ENCODE measurements at regions not wholly inside any gene's neighbourhood (a gene's known extent, or its start where the extent isn't known, plus 50 kb on each side); places are given as distances from the start of the nearest gene placed in this dataset.
"Not testable (repeated sequence)": the region's sequence is repeated elsewhere in the genome, so short reads cannot be mapped to it uniquely, and the experiment has no call there.

DNA sequence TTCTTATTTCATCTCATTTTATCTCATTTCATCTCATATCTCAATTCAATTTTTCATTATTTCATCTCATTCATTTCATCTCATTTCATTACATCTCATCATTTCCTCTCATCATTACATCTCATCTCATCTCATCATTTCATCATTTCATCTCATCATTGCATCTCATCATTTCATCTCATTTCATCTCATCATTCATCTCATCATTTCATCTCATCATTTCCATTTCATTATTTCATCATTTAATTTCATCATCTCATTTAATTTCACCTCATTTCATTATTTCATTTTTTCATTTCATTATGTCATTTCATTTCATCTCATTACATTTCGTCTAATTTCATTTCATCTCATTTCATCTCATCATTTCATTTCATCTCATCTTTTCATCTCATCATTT is 2867.8 kb downstream of the RPIA start:
- H3K36me3 ChIP-seq (ENCODE audit: control insufficient read depth, insufficient read depth, low read length); H3K4me1 Mint-ChIP-seq (ENCODE audit: low read depth, unreplicated experiment); H3K9me3 ChIP-seq; POLR2A ChIA-PET; CTCF ChIA-PET; BruUV-seq (replicated peaks); H3K4me1 ChIP-seq; intact Hi-C loops (cut with micrococcal nuclease; ENCODE audit: unreplicated experiment); H3K4me3 ChIP-seq (ENCODE audit: low read depth, low read length); H3K27me3 ChIP-seq (replicated peaks; ENCODE audit: control insufficient read depth, insufficient read depth, low read length); H3K4me3 Mint-ChIP-seq (ENCODE audit: unreplicated experiment); H3K36me3 Mint-ChIP-seq (ENCODE audit: insufficient read depth, unreplicated experiment); H3K27ac Mint-ChIP-seq (ENCODE audit: unreplicated experiment); DNase-seq: not testable (repeated sequence)
- H3K27me3 Mint-ChIP-seq (ENCODE audit: insufficient read depth, unreplicated experiment), result peaks cover 24% of the 10 kb centered on the region
- peaks cover 26% of the 10 kb centered on the region for H3K9me3 Mint-ChIP-seq (ENCODE audit: unreplicated experiment)

GRCh38 chr2:91559886-91560614 is 2868.6 kb downstream of the RPIA start:
- POLR2A ChIA-PET; H3K36me3 Mint-ChIP-seq (ENCODE audit: insufficient read depth, unreplicated experiment); CTCF ChIA-PET; H3K4me1 Mint-ChIP-seq (ENCODE audit: low read depth, unreplicated experiment); intact Hi-C loops (cut with micrococcal nuclease; ENCODE audit: unreplicated experiment); BruUV-seq (replicated peaks); H3K4me1 ChIP-seq; H3K36me3 ChIP-seq (ENCODE audit: control insufficient read depth, insufficient read depth, low read length); H3K27me3 ChIP-seq (replicated peaks; ENCODE audit: control insufficient read depth, insufficient read depth, low read length); DNase-seq; H3K27ac Mint-ChIP-seq (ENCODE audit: unreplicated experiment); H3K9me3 ChIP-seq; H3K4me3 Mint-ChIP-seq (ENCODE audit: unreplicated experiment); H3K4me3 ChIP-seq (ENCODE audit: low read depth, low read length): not testable (repeated sequence)
- H3K9me3 Mint-ChIP-seq (ENCODE audit: unreplicated experiment), result peaks cover 26% of the 10 kb centered on the region
- H3K27me3 Mint-ChIP-seq (ENCODE audit: insufficient read depth, unreplicated experiment), result peaks cover 24% of the 10 kb centered on the region

- BruUV-seq (replicated peaks); H3K36me3 ChIP-seq (ENCODE audit: control insufficient read depth, insufficient read depth, low read length); H3K4me3 Mint-ChIP-seq (ENCODE audit: unreplicated experiment); H3K4me1 ChIP-seq; CTCF ChIA-PET; H3K27ac Mint-ChIP-seq (ENCODE audit: unreplicated experiment); H3K27me3 ChIP-seq (replicated peaks; ENCODE audit: control insufficient read depth, insufficient read depth, low read length); POLR2A ChIA-PET; intact Hi-C loops (cut with micrococcal nuclease; ENCODE audit: unreplicated experiment); H3K4me3 ChIP-seq (ENCODE audit: low read depth, low read length); H3K36me3 Mint-ChIP-seq (ENCODE audit: insufficient read depth, unreplicated experiment); H3K4me1 Mint-ChIP-seq (ENCODE audit: low read depth, unreplicated experiment); H3K9me3 ChIP-seq: not testable (repeated sequence)
- Mint-ChIP-seq H3K27me3 (ENCODE audit: insufficient read depth, unreplicated experiment) (peaks cover 24% of the 10 kb centered on the region), H3K9me3 (ENCODE audit: unreplicated experiment) (peaks cover 26% of the 10 kb centered on the region)
- DNase-seq, result peak in 1 of 2 experiments; percentile 11
Observed at GRCh38 chr2:91562184-91562583, 2870.7 kb downstream of the RPIA start.

- H3K27ac Mint-ChIP-seq (ENCODE audit: unreplicated experiment); POLR2A ChIA-PET; H3K4me1 Mint-ChIP-seq (ENCODE audit: low read depth, unreplicated experiment); intact Hi-C loops (cut with micrococcal nuclease; ENCODE audit: unreplicated experiment); H3K36me3 ChIP-seq (ENCODE audit: control insufficient read depth, insufficient read depth, low read length); H3K27me3 ChIP-seq (replicated peaks; ENCODE audit: control insufficient read depth, insufficient read depth, low read length); H3K9me3 ChIP-seq; H3K4me1 ChIP-seq; H3K36me3 Mint-ChIP-seq (ENCODE audit: insufficient read depth, unreplicated experiment); H3K4me3 Mint-ChIP-seq (ENCODE audit: unreplicated experiment); BruUV-seq (replicated peaks); CTCF ChIA-PET; H3K4me3 ChIP-seq (ENCODE audit: low read depth, low read length): not testable (repeated sequence)
- Mint-ChIP-seq H3K9me3 (ENCODE audit: unreplicated experiment) (peaks cover 16% of the 10 kb centered on the region), H3K27me3 (ENCODE audit: insufficient read depth, unreplicated experiment) (peaks cover 10% of the 10 kb centered on the region)
- peak in 1 of 2 experiments; percentile 21 for DNase-seq
Observed at GRCh38 chr2:91564700-91565099, 2873.2 kb downstream of the RPIA start.

GRCh38 chr2:91565689-91566430 is 2874.4 kb downstream of the RPIA start:
- H3K4me3 ChIP-seq (ENCODE audit: low read depth, low read length); H3K4me1 ChIP-seq; H3K9me3 Mint-ChIP-seq (ENCODE audit: unreplicated experiment); H3K36me3 Mint-ChIP-seq (ENCODE audit: insufficient read depth, unreplicated experiment); H3K36me3 ChIP-seq (ENCODE audit: control insufficient read depth, insufficient read depth, low read length); H3K27ac Mint-ChIP-seq (ENCODE audit: unreplicated experiment); CTCF ChIA-PET; H3K9me3 ChIP-seq; H3K27me3 ChIP-seq (replicated peaks; ENCODE audit: control insufficient read depth, insufficient read depth, low read length); H3K4me3 Mint-ChIP-seq (ENCODE audit: unreplicated experiment); BruUV-seq (replicated peaks); H3K4me1 Mint-ChIP-seq (ENCODE audit: low read depth, unreplicated experiment); POLR2A ChIA-PET; H3K27me3 Mint-ChIP-seq (ENCODE audit: insufficient read depth, unreplicated experiment); intact Hi-C loops (cut with micrococcal nuclease; ENCODE audit: unreplicated experiment): not testable (repeated sequence)
- DNase-seq, result peak in 1 of 2 experiments; percentile 27

DNA sequence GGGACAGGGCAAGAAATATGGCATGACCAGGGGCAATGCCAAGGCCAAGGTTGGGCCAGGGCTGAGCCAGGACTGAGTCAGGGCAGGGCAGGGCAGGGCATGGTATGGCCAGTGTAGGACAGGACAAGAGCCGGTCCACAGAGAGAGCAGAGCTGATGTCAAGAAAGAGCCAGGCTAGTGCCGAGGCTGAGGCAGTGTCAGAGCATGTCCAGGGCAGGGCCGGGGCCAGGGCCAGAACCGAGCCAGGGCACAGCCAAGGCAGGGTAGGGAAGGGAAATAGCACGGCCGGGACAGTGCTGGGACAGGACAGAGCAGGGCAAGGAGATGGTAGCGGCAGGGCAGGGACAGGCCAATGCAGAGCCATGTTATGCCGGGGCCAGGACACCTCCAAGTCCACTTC is 2875.1 kb downstream of the RPIA start:
- H3K36me3 Mint-ChIP-seq (ENCODE audit: insufficient read depth, unreplicated experiment); H3K27me3 ChIP-seq (replicated peaks; ENCODE audit: control insufficient read depth, insufficient read depth, low read length); intact Hi-C loops (cut with micrococcal nuclease; ENCODE audit: unreplicated experiment); BruUV-seq (replicated peaks); POLR2A ChIA-PET; H3K4me3 ChIP-seq (ENCODE audit: low read depth, low read length); H3K9me3 ChIP-seq; CTCF ChIA-PET; H3K4me3 Mint-ChIP-seq (ENCODE audit: unreplicated experiment); H3K4me1 ChIP-seq; H3K4me1 Mint-ChIP-seq (ENCODE audit: low read depth, unreplicated experiment); H3K36me3 ChIP-seq (ENCODE audit: control insufficient read depth, insufficient read depth, low read length); H3K27ac Mint-ChIP-seq (ENCODE audit: unreplicated experiment); H3K9me3 Mint-ChIP-seq (ENCODE audit: unreplicated experiment); H3K27me3 Mint-ChIP-seq (ENCODE audit: insufficient read depth, unreplicated experiment): not testable (repeated sequence)
- peak in 1 of 2 experiments; percentile 28 for DNase-seq

Measured in Caco-2 (cell line).